Gastroesophageal sphincter (tissue), 3 donors: ENCODE measurements at regions not wholly inside any gene's neighbourhood (a gene's known extent, or its start where the extent isn't known, plus 50 kb on each side); places are given as distances from the start of the nearest gene placed in this dataset.

Experiments
- EP300 ChIP-seq: sonication (generic); formaldehyde crosslinking; IDR thresholded peaks from one replicate; pipeline ENCODE4 v1.6.1; 2017; ENCODE audit warnings: antibody characterized with exemption, mild to moderate bottlenecking
- POLR2A ChIP-seq, 2 donors: fragments of 450-650 bp; IDR thresholded peaks; one replicate each; pipeline ENCODE4 v1.6.1; 2017; ENCODE audit warnings: antibody characterized with exemption in 2 of 2, mild to moderate bottlenecking in 2 of 2, moderate library complexity in 1 of 2
- POLR2AphosphoS5 ChIP-seq: sonication (generic); formaldehyde crosslinking; IDR thresholded peaks from one replicate; pipeline ENCODE4 v1.6.1; 2017; ENCODE audit warnings: antibody characterized with exemption
- TF ChIP-seq, protein P1 (sequence below), 4 experiments: fragments of 200-600 bp in 2 of 4; fragments of 450-650 bp in 2 of 4; sonication (generic) in 1 of 4; IDR thresholded peaks; one replicate each; pipeline ENCODE4 v1.5.1; 2017 to 2019; ENCODE audit warnings: antibody characterized with exemption in 4 of 4, mild to moderate bottlenecking in 2 of 4, moderate library complexity in 2 of 4

DNA sequence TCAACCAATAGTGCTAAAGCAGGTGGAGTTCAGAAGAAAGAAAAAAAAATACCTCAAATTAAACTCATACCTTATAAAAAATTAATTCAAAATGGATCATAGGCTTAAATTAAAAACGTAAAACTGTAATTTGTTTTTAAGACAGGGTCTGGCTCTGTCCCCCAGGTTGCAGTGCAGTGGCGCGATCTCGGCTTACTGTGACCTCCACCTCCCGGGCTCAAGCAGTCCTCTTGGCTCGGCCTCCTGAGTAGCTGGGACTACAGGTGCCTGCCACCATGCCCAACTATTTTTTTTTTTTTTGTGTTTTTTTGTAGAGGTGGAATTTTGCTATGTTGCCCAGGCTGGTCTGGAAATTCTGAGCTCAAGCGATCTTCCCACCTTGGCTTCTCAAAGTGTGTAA lies 111.6 kb downstream of the HDGFL1 start:
- TF ChIP-seq EP300 = no peak
- TF ChIP-seq, protein P1, sequence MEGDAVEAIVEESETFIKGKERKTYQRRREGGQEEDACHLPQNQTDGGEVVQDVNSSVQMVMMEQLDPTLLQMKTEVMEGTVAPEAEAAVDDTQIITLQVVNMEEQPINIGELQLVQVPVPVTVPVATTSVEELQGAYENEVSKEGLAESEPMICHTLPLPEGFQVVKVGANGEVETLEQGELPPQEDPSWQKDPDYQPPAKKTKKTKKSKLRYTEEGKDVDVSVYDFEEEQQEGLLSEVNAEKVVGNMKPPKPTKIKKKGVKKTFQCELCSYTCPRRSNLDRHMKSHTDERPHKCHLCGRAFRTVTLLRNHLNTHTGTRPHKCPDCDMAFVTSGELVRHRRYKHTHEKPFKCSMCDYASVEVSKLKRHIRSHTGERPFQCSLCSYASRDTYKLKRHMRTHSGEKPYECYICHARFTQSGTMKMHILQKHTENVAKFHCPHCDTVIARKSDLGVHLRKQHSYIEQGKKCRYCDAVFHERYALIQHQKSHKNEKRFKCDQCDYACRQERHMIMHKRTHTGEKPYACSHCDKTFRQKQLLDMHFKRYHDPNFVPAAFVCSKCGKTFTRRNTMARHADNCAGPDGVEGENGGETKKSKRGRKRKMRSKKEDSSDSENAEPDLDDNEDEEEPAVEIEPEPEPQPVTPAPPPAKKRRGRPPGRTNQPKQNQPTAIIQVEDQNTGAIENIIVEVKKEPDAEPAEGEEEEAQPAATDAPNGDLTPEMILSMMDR (IDR thresholded peaks at IDR 0.05) = no peak
- no peak for TF ChIP-seq POLR2A (IDR thresholded peaks at IDR 0.05)
- TF ChIP-seq POLR2AphosphoS5 = no peak
